Liver (tissue), 8 donors: ENCODE measurements at regions not wholly inside any gene's neighbourhood (a gene's known extent, or its start where the extent isn't known, plus 50 kb on each side); places are given as distances from the start of the nearest gene placed in this dataset.
"Not testable (repeated sequence)": the region's sequence is repeated elsewhere in the genome, so short reads cannot be mapped to it uniquely, and the experiment has no call there.

Source experiments
- DNase-seq: peaks from one replicate; pipeline ENCODE4 v3.0.0-alpha.2; 2017; ENCODE audit warnings: low spot score
- H3K27ac ChIP-seq, 2 donors: one replicate each; pipeline ENCODE4 v1.7.0; 2013; ENCODE audit warnings: inconsistent platforms in 2 of 2, low read length in 2 of 2, control low read depth in 1 of 2, low read depth in 1 of 2, mild to moderate bottlenecking in 1 of 2
- H3K27me3 ChIP-seq, 4 donors: one replicate each; pipeline versions ENCODE4 v1.6.1 to v1.7.0; 2013; ENCODE audit warnings: low read length in 3 of 4, inconsistent platforms in 1 of 4, mild to moderate bottlenecking in 1 of 4, moderate library complexity in 1 of 4; ENCODE audit not compliant: control insufficient read depth in 4 of 4, insufficient read depth in 4 of 4
- H3K36me3 ChIP-seq, 4 donors: one replicate each; pipeline versions ENCODE4 v1.6.1 to v1.7.0; 2013; ENCODE audit warnings: low read length in 3 of 4, mild to moderate bottlenecking in 3 of 4, low read depth in 1 of 4, moderate library complexity in 1 of 4; ENCODE audit not compliant: control insufficient read depth in 4 of 4, insufficient read depth in 3 of 4
- H3K4me1 ChIP-seq, 4 donors: one replicate each; pipeline versions ENCODE4 v1.6.1 to v1.7.0; 2013; ENCODE audit warnings: low read length in 3 of 4, mild to moderate bottlenecking in 3 of 4, moderate library complexity in 1 of 4; ENCODE audit not compliant: control insufficient read depth in 4 of 4, insufficient read depth in 4 of 4
- H3K4me3 ChIP-seq, 3 donors: one replicate each; pipeline versions ENCODE4 v1.6.1 to v1.7.0; 2013; ENCODE audit warnings: low read length in 3 of 3, control low read depth in 1 of 3, low read depth in 1 of 3, mild to moderate bottlenecking in 1 of 3
- H3K9ac ChIP-seq, 2 donors: one replicate each; pipeline ENCODE4 v1.7.0; 2013; ENCODE audit warnings: low read length in 2 of 2, mild to moderate bottlenecking in 2 of 2, moderate library complexity in 2 of 2, control low read depth in 1 of 2, low read depth in 1 of 2
- H3K9me3 ChIP-seq, 4 donors: one replicate each; pipeline versions ENCODE4 v1.6.1 to v1.7.0; 2013; ENCODE audit warnings: low read length in 3 of 4; ENCODE audit not compliant: control insufficient read depth in 4 of 4
- CTCF ChIP-seq: fragments of 150-350 bp; IDR thresholded peaks from 2 replicates; pipeline ENCODE4 v1.5.1; 2017; ENCODE audit warnings: improper control_type of control experiment, low read depth, low read length; ENCODE audit not compliant: missing input control
- GABPA ChIP-seq, 2 donors: IDR thresholded peaks in 1 of 2; conservative IDR thresholded peaks in 1 of 2; 2 replicates each; pipeline ENCODE4 v1.6.1; 2016; ENCODE audit warnings: antibody characterized with exemption in 2 of 2, mild to moderate bottlenecking in 1 of 2, moderate library complexity in 1 of 2
- HNF4G ChIP-seq: IDR thresholded peaks from 2 replicates; pipeline ENCODE4 v1.6.1; 2016; ENCODE audit warnings: antibody characterized with exemption
- RAD21 ChIP-seq, 2 donors: IDR thresholded peaks; 2 replicates each; pipeline ENCODE4 v1.6.1; 2016; ENCODE audit warnings: antibody characterized with exemption in 2 of 2, mild to moderate bottlenecking in 2 of 2
- RXRA ChIP-seq, 2 donors: IDR thresholded peaks; 2 replicates each; pipeline ENCODE4 v1.6.1; 2017 to 2018; ENCODE audit warnings: antibody characterized with exemption in 2 of 2, mild to moderate bottlenecking in 1 of 2
- WGBS: extraction: QIAGEN DNeasy Blood & Tissue Kit; methylation state at CpG from one replicate; pipeline ENCODE4 v1.1.7; 2013; 5-methylcytosine and 5-hydroxymethylcytosine counted together
- donor health status: healthy.
- donor health status: healthy.
- donor health status: healthy.
- donor health status: healthy.
- donor health status: healthy.

GRCh38 chr6:28683945-28684538, 158.4 kb downstream of the GPX5 start:
- Histone ChIP-seq H3K9me3 (no peaks in the 10 kb centered on the region), H3K4me3 (no peak overlapping the region), H3K4me1 (no peaks in the 10 kb centered on the region), H3K27me3 (peaks cover 0 to 8% (median 3%) of the 10 kb centered on the region in 4 donors), H3K36me3 (no peaks in the 10 kb centered on the region), H3K9ac (no peak overlapping the region), H3K27ac (no peak overlapping the region)
- DNase-seq = no peak
- TF ChIP-seq CTCF = peak; percentile 61
- TF ChIP-seq RAD21 (IDR thresholded peaks at IDR 0.05) = peak; percentile 80 to 84
- TF ChIP-seq HNF4G = no peak
- no peak for TF ChIP-seq GABPA (IDR thresholded peaks at IDR 0.05 in 1 of 2, conservative IDR thresholded peaks at IDR 0.05 in 1 of 2)
- 36% methylated on average over 9 of the region's 9 CpGs for WGBS

GRCh38 chr6:28685960-28686359, 160.3 kb downstream of the GPX5 start:
- not testable (repeated sequence) for H3K9ac ChIP-seq

GRCh38 chr6:28686446-28687027, 160.9 kb downstream of the GPX5 start:
- peak; percentile 54 for DNase-seq
- H3K9ac ChIP-seq = not testable (repeated sequence)
- WGBS = 3% methylated on average over 11 of the region's 11 CpGs

More at GRCh38 chr6:28685960-28686359, 160.3 kb downstream of the GPX5 start:
- H3K27me3 ChIP-seq = peaks cover 0 to 10% (median 3%) of the 10 kb centered on the region in 4 donors
- WGBS = 28% methylated on average over 3 of the region's 3 CpGs
- H3K9me3 ChIP-seq, H3K4me1 ChIP-seq, DNase-seq, H3K4me3 ChIP-seq, H3K36me3 ChIP-seq, H3K27ac ChIP-seq: not testable (repeated sequence)

GRCh38 chr6:28687309-28687981, 161.8 kb downstream of the GPX5 start:
- WGBS = 36% methylated on average over 7 of the region's 7 CpGs
- H3K36me3 ChIP-seq, H3K9me3 ChIP-seq, H3K27me3 ChIP-seq, H3K4me3 ChIP-seq, H3K4me1 ChIP-seq, H3K9ac ChIP-seq, DNase-seq, H3K27ac ChIP-seq: not testable (repeated sequence)

More at GRCh38 chr6:28686446-28687027, 160.9 kb downstream of the GPX5 start:
- not testable (repeated sequence) for H3K9me3 ChIP-seq, H3K4me1 ChIP-seq, H3K36me3 ChIP-seq, H3K27ac ChIP-seq, H3K4me3 ChIP-seq
- H3K27me3 ChIP-seq = peaks cover 0 to 10% (median 3%) of the 10 kb centered on the region in 4 donors
- peak; percentile 80 to 84 for TF ChIP-seq RAD21 (IDR thresholded peaks at IDR 0.05)
- peak; percentile 76 for TF ChIP-seq CTCF
- TF ChIP-seq RXRA (IDR thresholded peaks at IDR 0.05) = peak in 1 of 2 donors; percentile 6

- 25% methylated on average over 4 of the region's 4 CpGs for WGBS
- not testable (repeated sequence) for H3K4me3 ChIP-seq, H3K4me1 ChIP-seq, H3K36me3 ChIP-seq, DNase-seq, H3K9me3 ChIP-seq, H3K27ac ChIP-seq, H3K9ac ChIP-seq
- peaks cover 0 to 21% (median 9%) of the 10 kb centered on the region in 4 donors for H3K27me3 ChIP-seq
Observed at GRCh38 chr6:28691991-28692390, 166.3 kb downstream of the GPX5 start.
